NCI-H2171 treated with DMSO at 0.1 percent for 48 hours (cell line): ENCODE measurements at regions not wholly inside any gene's neighbourhood (a gene's known extent, or its start where the extent isn't known, plus 50 kb on each side); places are given as distances from the start of the nearest gene placed in this dataset.

Source experiments
- DNase-seq: peaks from one replicate; lab custom pipeline; 2025; lab: John Stamatoyannopoulos, UW

- no peak for DNase-seq
Observed at GRCh38 chr14:34348592-34348991, 113.4 kb downstream of the SPTSSA start.

GRCh38 chr14:34347683-34348082 is 114.4 kb downstream of the SPTSSA start:
- DNase-seq, result no peak

DNA sequence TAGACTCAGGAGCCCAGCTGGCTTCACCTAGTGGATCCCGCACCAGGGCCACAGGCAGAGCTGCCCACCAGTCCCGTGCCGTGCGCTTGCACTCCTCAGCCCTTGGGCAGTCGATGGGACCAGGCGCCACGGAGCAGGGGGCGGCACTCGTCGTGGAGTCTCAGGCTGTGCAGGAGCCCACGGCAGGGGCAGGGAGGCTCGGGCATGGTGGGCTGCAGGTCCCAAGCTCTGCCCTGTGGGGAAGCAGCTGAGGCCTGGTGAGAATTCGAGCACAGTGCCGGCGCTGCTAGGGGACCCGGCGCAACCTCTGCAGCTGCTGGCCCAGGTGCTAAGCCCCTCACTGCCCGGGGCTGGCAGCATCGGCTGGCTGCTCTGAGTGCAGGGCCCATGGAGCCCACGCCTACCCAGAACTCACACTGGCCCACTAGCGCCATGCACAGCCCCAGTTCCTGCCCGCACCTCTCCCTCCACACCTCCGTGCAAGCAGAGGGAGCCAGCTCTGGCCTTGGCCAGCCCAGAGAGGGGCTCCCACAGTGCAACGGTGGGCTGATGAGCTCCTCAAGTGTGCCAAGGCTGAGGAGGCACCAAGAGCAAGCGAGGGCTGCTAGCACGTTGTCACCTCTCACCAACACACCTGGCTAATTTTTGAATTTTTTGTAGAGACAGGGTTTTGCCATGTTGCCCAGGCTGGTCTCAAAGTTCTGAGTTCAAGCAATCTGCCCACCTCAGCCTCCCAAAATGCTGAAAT is 116.1 kb downstream of the SPTSSA start:
- no peak for DNase-seq

GRCh38 chr14:34344318-34344717 is 117.7 kb downstream of the SPTSSA start:
- no peak for DNase-seq

- DNase-seq, result no peak
Observed at GRCh38 chr14:34340025-34340625, 121.9 kb downstream of the SPTSSA start.

- no peak for DNase-seq
Observed at GRCh38 chr14:34338056-34338455, 124.0 kb downstream of the SPTSSA start.

DNA sequence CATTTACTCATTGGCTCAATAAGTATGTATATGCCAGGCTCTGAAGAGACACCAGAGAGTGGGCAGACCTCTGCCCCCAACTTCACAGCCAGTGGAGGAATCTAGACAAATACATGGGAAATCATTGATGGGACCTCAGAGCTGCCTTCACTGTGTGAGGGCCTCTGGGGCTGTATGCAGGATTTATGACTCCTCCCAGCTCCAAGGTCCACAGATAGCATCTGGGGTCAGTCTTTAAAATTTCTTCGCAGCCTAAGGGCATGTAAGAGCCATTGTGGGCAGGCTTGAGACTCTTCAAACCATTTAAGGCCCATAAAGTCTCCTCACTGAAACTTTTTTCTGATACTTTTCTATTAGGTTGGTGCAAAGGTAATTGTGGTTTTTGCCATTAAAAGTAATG is 125.5 kb downstream of the SPTSSA start:
- no peak for DNase-seq

- no peak for DNase-seq
Observed at GRCh38 chr14:34335968-34336367, 126.1 kb downstream of the SPTSSA start.

DNA sequence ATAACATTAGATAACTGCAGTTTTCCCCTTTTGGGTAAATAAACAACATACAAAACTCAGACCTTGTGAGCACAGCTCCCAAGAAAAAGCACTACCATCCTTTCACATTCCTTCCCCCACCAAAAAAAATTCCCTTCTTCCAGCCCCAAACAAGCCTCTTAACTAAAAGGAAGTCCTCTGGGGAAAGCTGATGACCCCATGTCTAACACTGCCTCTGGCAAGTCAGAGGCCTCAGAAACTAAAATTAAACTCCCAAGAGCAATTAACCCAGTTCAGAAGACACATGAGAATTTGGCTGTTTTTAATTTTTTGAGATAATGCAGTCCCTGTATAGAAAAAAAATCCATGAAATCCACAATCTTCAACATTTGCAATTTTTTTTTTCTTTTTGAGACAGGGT is 127.7 kb downstream of the SPTSSA start:
- DNase-seq, result no peak

DNA sequence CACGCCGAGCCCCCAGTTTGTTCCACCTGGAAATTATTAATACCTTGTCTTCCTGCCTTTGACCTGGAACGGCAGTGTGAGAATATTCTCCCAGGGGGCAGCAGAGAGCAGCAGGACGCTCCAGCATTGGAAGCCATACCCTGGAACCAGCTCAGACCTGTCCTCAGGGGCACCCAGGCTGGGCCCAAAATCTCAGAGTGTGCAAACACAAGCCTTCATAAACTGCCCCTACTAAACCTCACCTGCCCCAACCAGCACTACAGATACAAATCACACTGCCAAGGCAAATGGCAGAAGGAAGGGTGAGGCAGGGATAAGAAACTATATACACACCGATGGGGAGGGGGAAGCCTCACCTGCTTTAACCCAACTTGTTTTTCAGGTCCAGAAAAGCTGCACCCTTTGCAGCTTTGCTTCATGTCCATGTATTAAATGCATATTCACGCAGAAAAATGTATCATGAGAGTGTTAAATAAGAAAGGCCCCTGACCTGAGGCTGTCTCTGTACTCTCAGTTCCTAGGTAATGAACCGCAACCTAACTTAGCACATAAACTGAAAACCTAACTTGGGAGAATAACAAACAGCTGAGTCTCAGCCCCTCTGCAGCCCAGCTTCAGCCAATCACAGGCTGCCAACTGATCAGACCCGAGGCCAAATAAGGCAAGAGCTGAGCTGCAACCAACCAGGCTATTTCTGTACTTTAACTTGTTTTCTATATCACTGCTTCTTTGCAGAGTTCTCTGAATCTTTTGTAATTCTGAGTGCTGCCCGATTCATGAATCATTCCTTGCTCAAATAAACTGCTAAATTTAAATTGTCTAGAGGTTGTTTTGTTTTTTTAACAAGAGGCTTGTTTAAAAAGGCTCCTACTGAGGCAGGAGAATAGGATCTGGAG is 130.1 kb downstream of the SPTSSA start:
- peak; percentile 67 for DNase-seq

DNA sequence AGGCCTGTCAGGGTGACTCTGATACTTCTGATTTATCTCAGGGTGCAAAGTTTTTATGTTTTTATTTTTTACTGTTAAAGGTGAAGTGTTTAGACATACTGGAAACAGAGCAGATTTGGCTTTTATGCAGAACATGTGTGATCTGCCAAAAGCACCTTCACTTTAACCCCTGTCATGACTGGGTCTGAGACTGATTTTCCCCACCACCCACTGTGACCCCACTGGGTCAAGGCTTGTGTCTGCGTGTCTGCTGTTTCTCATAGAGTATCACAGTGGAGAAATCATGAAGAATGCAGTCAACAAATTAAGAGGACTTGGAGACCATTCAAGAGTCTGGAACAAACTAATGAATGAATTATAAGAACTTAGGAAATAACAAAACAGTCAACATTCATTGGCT is 131.2 kb downstream of the SPTSSA start:
- DNase-seq, result no peak

- no peak for DNase-seq
Observed at GRCh38 chr14:34329301-34329700, 132.7 kb downstream of the SPTSSA start.

DNA sequence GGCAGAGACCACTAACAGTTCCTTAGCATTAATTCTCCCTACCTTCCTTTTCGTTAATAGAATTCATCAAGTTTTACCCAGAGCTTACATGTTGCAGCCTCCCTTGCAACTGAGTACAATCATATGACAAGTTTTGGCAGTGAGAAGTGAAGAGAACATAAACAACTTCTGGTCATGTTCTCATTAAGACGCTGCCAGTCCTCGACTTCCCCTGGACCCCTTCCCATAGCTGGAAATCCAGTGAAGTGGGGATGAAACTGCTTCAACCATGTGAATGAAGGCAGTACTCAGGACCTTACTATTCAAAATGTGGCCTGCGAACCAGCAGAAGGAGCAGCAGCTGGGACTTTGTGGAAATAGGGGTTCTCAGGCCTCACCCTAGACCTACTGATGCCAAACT is 133.9 kb downstream of the SPTSSA start:
- no peak for DNase-seq

- no peak for DNase-seq
Observed at GRCh38 chr14:34325493-34325892, 136.5 kb downstream of the SPTSSA start.

DNA sequence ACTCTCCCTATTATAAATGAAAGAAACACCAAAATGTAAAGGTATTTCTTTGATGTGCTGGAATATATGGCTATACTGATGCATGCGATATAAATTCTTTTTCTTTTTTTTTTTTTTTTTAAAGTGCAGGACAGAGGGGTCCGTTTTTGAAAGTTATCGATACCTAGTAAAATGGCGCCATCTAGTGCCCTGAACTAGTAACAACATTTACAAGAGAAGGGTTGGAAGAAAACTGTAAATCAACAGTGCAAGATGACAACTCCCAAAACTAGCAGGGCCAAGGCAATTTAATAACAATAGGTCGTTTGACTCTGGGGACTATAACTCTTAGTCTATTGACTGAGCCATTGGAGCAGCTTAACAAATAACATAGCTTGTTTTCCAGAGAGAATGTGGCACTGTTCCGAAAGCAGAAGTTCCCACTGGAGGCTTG is 137.7 kb downstream of the SPTSSA start:
- peak; percentile 70 for DNase-seq

DNA sequence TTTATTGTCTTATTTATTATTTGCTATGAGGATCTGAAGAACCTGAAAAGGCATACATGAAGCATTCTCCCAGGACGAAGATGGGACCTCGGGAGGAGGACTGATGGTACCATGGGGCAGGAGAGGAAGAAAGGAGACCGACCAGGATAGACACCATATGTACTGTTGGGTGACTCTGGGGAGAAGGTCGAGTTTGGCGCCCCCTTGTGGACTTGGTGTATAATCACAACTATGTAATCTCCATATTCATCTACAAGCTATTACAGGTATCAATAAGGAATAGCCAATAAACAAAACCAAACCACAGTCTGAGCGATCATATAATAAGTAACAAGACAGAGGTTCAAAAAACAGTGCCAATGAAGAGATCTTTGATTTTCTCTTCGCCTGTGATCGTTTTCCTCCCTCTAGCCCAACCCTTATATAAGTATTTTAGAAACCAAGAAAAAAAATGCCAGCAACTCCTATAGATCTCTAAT is 139.1 kb downstream of the SPTSSA start:
- peak; percentile 79 for DNase-seq

- DNase-seq, result no peak
Observed at GRCh38 chr14:34319140-34319539, 142.9 kb downstream of the SPTSSA start.

- DNase-seq, result no peak
Observed at GRCh38 chr14:34318014-34318413, 144.0 kb downstream of the SPTSSA start.

GRCh38 chr14:34310724-34311123 is 151.3 kb downstream of the SPTSSA start:
- DNase-seq, result no peak

DNA sequence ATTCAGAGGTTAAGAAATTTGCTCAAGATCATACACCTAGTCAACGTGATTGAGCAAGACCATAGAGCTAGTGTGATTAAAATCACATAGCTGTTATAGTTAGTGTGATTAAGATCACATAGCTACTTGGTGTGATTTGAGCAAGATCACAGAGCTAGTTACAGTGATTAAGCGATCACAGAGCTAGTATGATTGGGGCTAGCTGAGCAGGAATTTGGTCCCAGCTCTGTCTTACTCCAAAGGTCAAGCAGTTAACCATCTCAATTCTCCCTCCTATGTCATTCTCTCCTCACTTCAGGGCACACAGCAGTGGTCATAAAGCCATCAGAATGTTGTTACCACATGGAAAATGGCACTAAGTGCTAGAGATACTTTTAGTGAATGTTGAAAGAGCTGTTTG is 158.2 kb downstream of the SPTSSA start:
- no peak for DNase-seq

GRCh38 chr14:34302654-34303053 is 159.4 kb downstream of the SPTSSA start:
- peak; percentile 50 for DNase-seq

GRCh38 chr14:34300882-34301734 is 160.9 kb downstream of the SPTSSA start:
- DNase-seq, result peak; percentile 75
